ENCODE measurements at regions not wholly inside any gene's neighbourhood (a gene's known extent, or its start where the extent isn't known, plus 50 kb on each side); places are given as distances from the start of the nearest gene placed in this dataset.
"Not testable (repeated sequence)": the region's sequence is repeated elsewhere in the genome, so short reads cannot be mapped to it uniquely, and the experiment has no call there.

GRCh38 chr6:49220293-49220692, 242.8 kb downstream of the MMUT start:
- H3K27me3 Mint-ChIP-seq = no peaks in the 10 kb centered on the region
- no peaks in the 10 kb centered on the region for H3K36me3 Mint-ChIP-seq
- no peak overlapping the region for H3K27ac Mint-ChIP-seq
- ATAC-seq = no peak
- H3K9me3 Mint-ChIP-seq = peaks cover 14% of the 10 kb centered on the region
- no peaks in the 10 kb centered on the region for H3K4me1 Mint-ChIP-seq
- no peak overlapping the region for H3K4me3 Mint-ChIP-seq

- no peak overlapping the region for H3K27ac Mint-ChIP-seq
- H3K4me1 Mint-ChIP-seq = no peaks in the 10 kb centered on the region
- ATAC-seq = no peak
- no peak overlapping the region for H3K4me3 Mint-ChIP-seq
- H3K27me3 Mint-ChIP-seq = no peaks in the 10 kb centered on the region
- H3K36me3 Mint-ChIP-seq = no peaks in the 10 kb centered on the region
- H3K9me3 Mint-ChIP-seq = peaks cover 23% of the 10 kb centered on the region
Measured at GRCh38 chr6:49205526-49205925, 257.5 kb downstream of the MMUT start.

- Mint-ChIP-seq H3K9me3 (peaks cover 21% of the 10 kb centered on the region), H3K27ac (no peak overlapping the region), H3K4me1 (no peaks in the 10 kb centered on the region), H3K4me3 (no peak overlapping the region), H3K27me3 (no peaks in the 10 kb centered on the region), H3K36me3 (no peaks in the 10 kb centered on the region)
- ATAC-seq = no peak
Measured at GRCh38 chr6:49202924-49203536, 260.0 kb downstream of the MMUT start.

GRCh38 chr6:49198015-49198414, 265.0 kb downstream of the MMUT start:
- H3K9me3 Mint-ChIP-seq = peaks cover 16% of the 10 kb centered on the region
- H3K36me3 Mint-ChIP-seq = no peaks in the 10 kb centered on the region
- ATAC-seq = no peak
- H3K27ac Mint-ChIP-seq = no peak overlapping the region
- H3K4me1 Mint-ChIP-seq = no peaks in the 10 kb centered on the region
- H3K4me3 Mint-ChIP-seq = no peak overlapping the region
- H3K27me3 Mint-ChIP-seq = no peaks in the 10 kb centered on the region

GRCh38 chr6:49162379-49162778, 300.7 kb downstream of the MMUT start:
- not testable (repeated sequence) for H3K27ac Mint-ChIP-seq, H3K27me3 Mint-ChIP-seq, ATAC-seq, H3K4me1 Mint-ChIP-seq, H3K36me3 Mint-ChIP-seq, H3K4me3 Mint-ChIP-seq
- H3K9me3 Mint-ChIP-seq = peaks cover 14% of the 10 kb centered on the region

GRCh38 chr6:49155316-49155715, 307.7 kb downstream of the MMUT start:
- Mint-ChIP-seq H3K27me3 (no peaks in the 10 kb centered on the region), H3K4me3 (no peak overlapping the region), H3K9me3 (peaks cover 7% of the 10 kb centered on the region), H3K36me3 (no peaks in the 10 kb centered on the region), H3K27ac (no peak overlapping the region), H3K4me1 (no peaks in the 10 kb centered on the region)
- ATAC-seq = no peak

GRCh38 chr6:49151957-49152356, 311.1 kb downstream of the MMUT start:
- ATAC-seq = no peak
- H3K4me3 Mint-ChIP-seq = no peak overlapping the region
- no peak overlapping the region for H3K27ac Mint-ChIP-seq
- H3K9me3 Mint-ChIP-seq = peaks cover 11% of the 10 kb centered on the region
- no peaks in the 10 kb centered on the region for H3K27me3 Mint-ChIP-seq
- H3K4me1 Mint-ChIP-seq = no peaks in the 10 kb centered on the region
- no peaks in the 10 kb centered on the region for H3K36me3 Mint-ChIP-seq

GRCh38 chr6:49151461-49151860, 311.6 kb downstream of the MMUT start:
- no peak overlapping the region for H3K27ac Mint-ChIP-seq
- no peak overlapping the region for H3K4me3 Mint-ChIP-seq
- H3K27me3 Mint-ChIP-seq = no peaks in the 10 kb centered on the region
- peaks cover 11% of the 10 kb centered on the region for H3K9me3 Mint-ChIP-seq
- ATAC-seq = no peak
- no peaks in the 10 kb centered on the region for H3K4me1 Mint-ChIP-seq
- H3K36me3 Mint-ChIP-seq = no peaks in the 10 kb centered on the region

- H3K4me1 Mint-ChIP-seq = no peaks in the 10 kb centered on the region
- H3K4me3 Mint-ChIP-seq = no peak overlapping the region
- peaks cover 12% of the 10 kb centered on the region for H3K9me3 Mint-ChIP-seq
- no peaks in the 10 kb centered on the region for H3K36me3 Mint-ChIP-seq
- no peaks in the 10 kb centered on the region for H3K27me3 Mint-ChIP-seq
- no peak for ATAC-seq
- no peak overlapping the region for H3K27ac Mint-ChIP-seq
Measured at GRCh38 chr6:49151033-49151432, 312.0 kb downstream of the MMUT start.

GRCh38 chr6:49145280-49145679, 317.8 kb downstream of the MMUT start:
- Mint-ChIP-seq H3K27me3 (no peaks in the 10 kb centered on the region), H3K4me1 (no peaks in the 10 kb centered on the region), H3K4me3 (no peak overlapping the region), H3K36me3 (no peaks in the 10 kb centered on the region), H3K9me3 (peaks cover 28% of the 10 kb centered on the region), H3K27ac (no peak overlapping the region)
- ATAC-seq = no peak

- Mint-ChIP-seq H3K36me3 (no peaks in the 10 kb centered on the region), H3K4me3 (no peak overlapping the region), H3K4me1 (no peaks in the 10 kb centered on the region), H3K27me3 (no peaks in the 10 kb centered on the region), H3K27ac (no peak overlapping the region), H3K9me3 (peaks cover 22% of the 10 kb centered on the region)
- no peak for ATAC-seq
Measured at GRCh38 chr6:49142421-49143151, 320.5 kb downstream of the MMUT start.

- H3K9me3 Mint-ChIP-seq = peaks cover 11% of the 10 kb centered on the region
- H3K4me1 Mint-ChIP-seq = no peaks in the 10 kb centered on the region
- H3K36me3 Mint-ChIP-seq = no peaks in the 10 kb centered on the region
- ATAC-seq = no peak
- no peaks in the 10 kb centered on the region for H3K27me3 Mint-ChIP-seq
- no peak overlapping the region for H3K4me3 Mint-ChIP-seq
- no peak overlapping the region for H3K27ac Mint-ChIP-seq
Measured at GRCh38 chr6:49121970-49122369, 341.1 kb downstream of the MMUT start.

- Mint-ChIP-seq H3K9me3 (peaks cover 6% of the 10 kb centered on the region), H3K36me3 (no peaks in the 10 kb centered on the region), H3K27ac (no peak overlapping the region), H3K4me1 (no peaks in the 10 kb centered on the region), H3K4me3 (no peak overlapping the region), H3K27me3 (no peaks in the 10 kb centered on the region)
- no peak for ATAC-seq
Measured at GRCh38 chr6:49118478-49118877, 344.6 kb downstream of the MMUT start.

- Mint-ChIP-seq H3K27ac (no peak overlapping the region), H3K4me1 (no peaks in the 10 kb centered on the region), H3K36me3 (no peaks in the 10 kb centered on the region), H3K27me3 (no peaks in the 10 kb centered on the region), H3K9me3 (peaks cover 9% of the 10 kb centered on the region), H3K4me3 (no peak overlapping the region)
- ATAC-seq = no peak
Measured at GRCh38 chr6:49110916-49111315, 352.1 kb downstream of the MMUT start.

GRCh38 chr6:49097664-49098063, 365.4 kb downstream of the MMUT start:
- not testable (repeated sequence) for H3K36me3 Mint-ChIP-seq, H3K27ac Mint-ChIP-seq, H3K27me3 Mint-ChIP-seq, H3K4me3 Mint-ChIP-seq, H3K4me1 Mint-ChIP-seq, ATAC-seq
- peaks cover 15% of the 10 kb centered on the region for H3K9me3 Mint-ChIP-seq

GRCh38 chr6:49097116-49097515, 365.9 kb downstream of the MMUT start:
- Mint-ChIP-seq H3K27ac (no peak overlapping the region), H3K4me1 (no peaks in the 10 kb centered on the region), H3K27me3 (no peaks in the 10 kb centered on the region), H3K9me3 (peaks cover 16% of the 10 kb centered on the region), H3K4me3 (no peak overlapping the region), H3K36me3 (no peaks in the 10 kb centered on the region)
- ATAC-seq = no peak

All from stimulated activated memory B cell treated with anti-CD40 and anti-IgM and Interleukin-4, amounts not matched to agents 10 μg/mL and 1 μg/mL and 100 μg/mL, for 72 hours (primary cell).